AG09319 (cell line): ENCODE measurements at regions not wholly inside any gene's neighbourhood (a gene's known extent, or its start where the extent isn't known, plus 50 kb on each side); places are given as distances from the start of the nearest gene placed in this dataset.
"Not testable (repeated sequence)": the region's sequence is repeated elsewhere in the genome, so short reads cannot be mapped to it uniquely, and the experiment has no call there.

Experiments
- DNase-seq: peaks from one replicate; pipeline ENCODE4 v3.0.0-alpha.2; 2010; ENCODE audit warnings: low read depth; ENCODE audit errors: extremely low read depth
- CTCF ChIP-seq: IDR thresholded peaks from 2 replicates; pipeline ENCODE4 v1.5.1; 2011; ENCODE audit warnings: low read depth, mild to moderate bottlenecking, inconsistent platforms, low read length, moderate library complexity

- TF ChIP-seq CTCF = peak; percentile 17
- DNase-seq = peak; percentile 57
These were observed 59.2 kb upstream of the PAGE5 start for GRCh38 chrX:55160685-55161552.

- DNase-seq = no peak
- no peak for TF ChIP-seq CTCF
These were observed 58.6 kb upstream of the PAGE5 start for GRCh38 chrX:55161581-55161980.

- no peak for TF ChIP-seq CTCF
- DNase-seq = no peak
These were observed 57.0 kb upstream of the PAGE5 start for GRCh38 chrX:55163171-55163570.

GRCh38 chrX:55165026-55165425 lies 55.1 kb upstream of the PAGE5 start:
- not testable (repeated sequence) for DNase-seq

GRCh38 chrX:55167124-55167803 lies 52.9 kb upstream of the PAGE5 start:
- no peak for TF ChIP-seq CTCF
- DNase-seq = no peak

GRCh38 chrX:55167901-55168300 lies 52.2 kb upstream of the PAGE5 start:
- DNase-seq = no peak
- no peak for TF ChIP-seq CTCF

- no peak for TF ChIP-seq CTCF
- no peak for DNase-seq
These were observed 50.4 kb upstream of the PAGE5 start for GRCh38 chrX:55169782-55170181.
